Adipocyte (in vitro differentiated cells): ENCODE measurements at regions not wholly inside any gene's neighbourhood (a gene's known extent, or its start where the extent isn't known, plus 50 kb on each side); places are given as distances from the start of the nearest gene placed in this dataset.
"Not testable (repeated sequence)": the region's sequence is repeated elsewhere in the genome, so short reads cannot be mapped to it uniquely, and the experiment has no call there.

Experiments used
- DNase-seq: peaks from one replicate; pipeline ENCODE4 v3.0.0-alpha.2; 2015; ENCODE audit warnings: low read depth
- H3K27me3 ChIP-seq: replicated peaks from 2 replicates; pipeline ENCODE4 v1.7.0; 2013; ENCODE audit warnings: mild to moderate bottlenecking, low read length, moderate library complexity; ENCODE audit not compliant: control insufficient read depth, insufficient read depth
- H3K36me3 ChIP-seq: 2 replicates; pipeline ENCODE4 v1.7.0; 2013; ENCODE audit warnings: low read length, mild to moderate bottlenecking, moderate library complexity; ENCODE audit not compliant: control insufficient read depth, insufficient read depth, severe bottlenecking
- H3K4me1 ChIP-seq: 2 replicates; pipeline ENCODE4 v1.7.0; 2013; ENCODE audit warnings: mild to moderate bottlenecking, low read length, moderate library complexity; ENCODE audit not compliant: control insufficient read depth, insufficient read depth
- H3K4me3 ChIP-seq: 2 replicates; pipeline ENCODE4 v1.7.0; 2013; ENCODE audit warnings: mild to moderate bottlenecking, low read length, moderate library complexity
- H3K9ac ChIP-seq: 2 replicates; pipeline ENCODE4 v1.7.0; 2013; ENCODE audit warnings: mild to moderate bottlenecking, low read length, moderate library complexity
- H3K9me3 ChIP-seq: 2 replicates; pipeline ENCODE4 v1.7.0; 2013; ENCODE audit warnings: mild to moderate bottlenecking, low read length, moderate library complexity; ENCODE audit not compliant: control insufficient read depth

- Histone ChIP-seq H3K4me3 (no peak overlapping the region), H3K27me3 (peaks cover 8% of the 10 kb centered on the region), H3K4me1 (peaks cover 19% of the 10 kb centered on the region), H3K36me3 (no peaks in the 10 kb centered on the region), H3K9ac (no peak overlapping the region), H3K9me3 (no peaks in the 10 kb centered on the region)
- no peak for DNase-seq
Measured at GRCh38 chr20:57988828-57989227, 239.6 kb downstream of the ANKRD60 start.

GRCh38 chr20:57988422-57988821 lies 240.0 kb downstream of the ANKRD60 start:
- Histone ChIP-seq H3K4me3 (no peak overlapping the region), H3K9me3 (no peaks in the 10 kb centered on the region), H3K9ac (no peak overlapping the region)

GRCh38 chr20:57987659-57988058 lies 240.8 kb downstream of the ANKRD60 start:
- H3K4me1 ChIP-seq, result peaks cover 19% of the 10 kb centered on the region
- DNase-seq, result no peak
- no peaks in the 10 kb centered on the region for H3K36me3 ChIP-seq
- no peaks in the 10 kb centered on the region for H3K9me3 ChIP-seq
- no peak overlapping the region for H3K9ac ChIP-seq
- no peak overlapping the region for H3K4me3 ChIP-seq
- peaks cover 12% of the 10 kb centered on the region for H3K27me3 ChIP-seq

More at GRCh38 chr20:57988422-57988821, 240.0 kb downstream of the ANKRD60 start:
- H3K4me1 ChIP-seq, result peaks cover 19% of the 10 kb centered on the region
- no peak for DNase-seq
- no peaks in the 10 kb centered on the region for H3K36me3 ChIP-seq
- H3K27me3 ChIP-seq, result peaks cover 8% of the 10 kb centered on the region

- DNase-seq, result no peak
- Histone ChIP-seq H3K4me3 (no peak overlapping the region), H3K9ac (no peak overlapping the region), H3K27me3 (peaks cover 20% of the 10 kb centered on the region), H3K36me3 (no peaks in the 10 kb centered on the region), H3K4me1 (peaks cover 17% of the 10 kb centered on the region), H3K9me3 (no peaks in the 10 kb centered on the region)
Measured at GRCh38 chr20:57986666-57987065, 241.8 kb downstream of the ANKRD60 start.

- Histone ChIP-seq H3K4me3 (no peak overlapping the region), H3K4me1 (peaks cover 3% of the 10 kb centered on the region), H3K9me3 (no peaks in the 10 kb centered on the region), H3K9ac (no peak overlapping the region), H3K27me3 (peaks cover 32% of the 10 kb centered on the region), H3K36me3 (no peaks in the 10 kb centered on the region)
- no peak for DNase-seq
Measured at GRCh38 chr20:57985278-57985677, 243.2 kb downstream of the ANKRD60 start.

- peaks cover 43% of the 10 kb centered on the region for H3K27me3 ChIP-seq
- H3K9ac ChIP-seq, result no peak overlapping the region
- no peak for DNase-seq
- no peaks in the 10 kb centered on the region for H3K4me1 ChIP-seq
- no peaks in the 10 kb centered on the region for H3K9me3 ChIP-seq
- no peaks in the 10 kb centered on the region for H3K36me3 ChIP-seq
- no peak overlapping the region for H3K4me3 ChIP-seq
Measured at GRCh38 chr20:57983082-57983481, 245.4 kb downstream of the ANKRD60 start.

GRCh38 chr20:57980506-57980905 lies 247.9 kb downstream of the ANKRD60 start:
- Histone ChIP-seq H3K9me3 (no peaks in the 10 kb centered on the region), H3K4me3 (no peak overlapping the region), H3K4me1 (peaks cover 3% of the 10 kb centered on the region), H3K9ac (no peak overlapping the region), H3K36me3 (no peaks in the 10 kb centered on the region), H3K27me3 (peaks cover 43% of the 10 kb centered on the region)
- no peak for DNase-seq

- Histone ChIP-seq H3K4me1 (peaks cover 3% of the 10 kb centered on the region), H3K36me3 (no peaks in the 10 kb centered on the region), H3K9ac (no peak overlapping the region), H3K4me3 (no peak overlapping the region), H3K9me3 (no peaks in the 10 kb centered on the region), H3K27me3 (peaks cover 30% of the 10 kb centered on the region)
- no peak for DNase-seq
Measured at GRCh38 chr20:57977569-57977968, 250.9 kb downstream of the ANKRD60 start.

- Histone ChIP-seq H3K4me3 (no peak overlapping the region), H3K27me3 (peaks cover 28% of the 10 kb centered on the region)
Measured at GRCh38 chr20:57977141-57977540, 251.3 kb downstream of the ANKRD60 start.

GRCh38 chr20:57974863-57975262 lies 253.6 kb downstream of the ANKRD60 start:
- DNase-seq, result no peak
- peaks cover 10% of the 10 kb centered on the region for H3K9me3 ChIP-seq
- H3K4me3 ChIP-seq, result no peak overlapping the region
- no peak overlapping the region for H3K9ac ChIP-seq
- H3K27me3 ChIP-seq, result peaks cover 26% of the 10 kb centered on the region
- H3K4me1 ChIP-seq, result peaks cover 3% of the 10 kb centered on the region
- no peaks in the 10 kb centered on the region for H3K36me3 ChIP-seq

More at GRCh38 chr20:57977141-57977540, 251.3 kb downstream of the ANKRD60 start:
- Histone ChIP-seq H3K4me1 (peaks cover 3% of the 10 kb centered on the region), H3K36me3 (no peaks in the 10 kb centered on the region), H3K9me3 (peaks cover 2% of the 10 kb centered on the region), H3K9ac (no peak overlapping the region)
- DNase-seq, result no peak

GRCh38 chr20:57973886-57974285 lies 254.6 kb downstream of the ANKRD60 start:
- Histone ChIP-seq H3K36me3 (no peaks in the 10 kb centered on the region), H3K4me3 (no peak overlapping the region), H3K27me3 (peaks cover 29% of the 10 kb centered on the region), H3K4me1 (peaks cover 3% of the 10 kb centered on the region), H3K9me3 (peaks cover 10% of the 10 kb centered on the region), H3K9ac (no peak overlapping the region)
- no peak for DNase-seq

- peaks cover 48% of the 10 kb centered on the region for H3K27me3 ChIP-seq
- not testable (repeated sequence) for DNase-seq, H3K36me3 ChIP-seq, H3K9me3 ChIP-seq, H3K9ac ChIP-seq, H3K4me3 ChIP-seq, H3K4me1 ChIP-seq
Measured at GRCh38 chr20:57971583-57971982, 256.9 kb downstream of the ANKRD60 start.
